HUDEP-2 (cell line): ENCODE measurements at regions not wholly inside any gene's neighbourhood (a gene's known extent, or its start where the extent isn't known, plus 50 kb on each side); places are given as distances from the start of the nearest gene placed in this dataset.
"Not testable (repeated sequence)": the region's sequence is repeated elsewhere in the genome, so short reads cannot be mapped to it uniquely, and the experiment has no call there.

Source experiments
- DNase-seq, 76 experiments: peaks; one replicate each; lab custom pipeline; 2025; ENCODE audit not compliant: unreplicated experiment in 76 of 76; lab: John Stamatoyannopoulos, UW

GRCh38 chr3:144865948-144866347 lies 894.3 kb downstream of the DIPK2A start:
- no peak for DNase-seq

DNA sequence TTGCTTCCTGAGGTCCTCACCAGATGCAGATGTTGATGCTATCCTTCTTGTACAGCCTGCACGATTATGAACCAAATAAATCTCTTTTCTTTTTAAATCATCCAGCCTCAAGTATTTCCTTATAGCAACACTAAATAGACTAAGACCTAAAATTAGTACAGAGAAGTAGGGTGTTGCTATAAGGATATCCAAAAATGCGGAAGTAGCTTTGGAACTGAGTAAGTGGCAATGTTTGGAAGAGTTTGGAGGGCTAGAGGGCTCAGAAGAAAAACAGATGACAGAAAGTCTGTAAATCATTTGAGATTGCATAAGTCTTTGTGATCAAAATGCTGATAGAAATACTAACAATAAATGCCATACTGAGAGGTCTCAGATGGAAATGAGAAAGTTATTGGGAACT lies 894.9 kb downstream of the DIPK2A start:
- DNase-seq = no peak

GRCh38 chr3:144868506-144868905 lies 896.9 kb downstream of the DIPK2A start:
- DNase-seq = no peak

GRCh38 chr3:144873066-144873465 lies 901.4 kb downstream of the DIPK2A start:
- DNase-seq = no peak

DNA sequence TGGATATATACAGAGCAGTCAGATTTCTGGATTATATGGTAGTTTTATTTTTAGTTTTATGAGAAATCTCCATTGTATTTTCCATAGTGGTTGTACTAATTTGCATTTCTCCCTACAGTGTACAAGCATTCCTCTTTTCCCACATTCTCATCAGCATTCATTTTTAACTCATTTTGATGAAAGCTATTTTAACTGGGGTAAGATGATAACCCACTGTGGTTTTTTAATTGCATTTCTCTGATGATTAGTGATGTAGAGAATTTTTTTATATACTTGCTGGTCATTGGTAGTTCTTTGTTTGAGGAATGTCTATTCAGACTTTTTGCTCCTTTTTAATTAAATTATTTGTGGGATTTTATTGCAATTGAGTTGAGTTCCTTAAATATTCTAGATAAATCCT lies 903.6 kb downstream of the DIPK2A start:
- no peak for DNase-seq

DNA sequence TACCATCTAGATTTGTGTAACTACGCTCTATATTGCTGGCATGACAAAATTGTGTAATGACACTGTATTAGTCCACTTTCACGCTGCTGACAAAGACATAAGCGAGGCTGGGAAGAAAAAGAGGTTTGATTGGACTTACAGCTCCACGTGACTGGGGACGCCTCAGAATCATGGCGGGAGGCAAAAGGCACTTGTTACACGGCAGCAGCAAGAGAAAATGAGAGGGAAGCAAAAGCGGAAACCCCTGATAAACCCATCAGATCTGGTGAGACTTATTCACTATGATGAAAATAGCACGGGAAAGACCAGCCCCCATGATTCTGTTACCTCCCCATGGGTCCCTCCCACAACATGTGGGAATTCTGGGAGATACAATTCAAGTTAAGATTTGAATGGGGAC lies 905.7 kb downstream of the DIPK2A start:
- no peak for DNase-seq

DNA sequence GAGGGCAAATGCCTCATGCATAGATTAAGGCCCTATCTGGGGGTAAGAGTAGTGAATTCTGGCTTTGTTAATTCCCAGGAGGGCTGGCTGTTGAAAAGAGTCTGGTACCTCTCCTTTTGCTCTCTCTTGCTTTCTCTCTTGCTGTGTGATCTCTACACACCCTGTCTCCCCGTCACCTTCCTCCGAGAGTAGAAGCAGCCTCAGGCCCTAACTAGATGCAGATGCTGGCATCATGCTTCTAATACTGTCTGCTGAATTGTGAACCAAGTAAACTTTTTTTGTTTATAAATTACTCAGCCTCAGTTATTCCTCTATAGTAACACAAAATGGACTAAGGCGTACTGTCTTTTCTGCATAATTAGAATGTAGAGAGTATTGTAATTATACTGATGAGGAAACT lies 908.1 kb downstream of the DIPK2A start:
- DNase-seq = no peak

GRCh38 chr3:144893980-144894379 lies 922.4 kb downstream of the DIPK2A start:
- DNase-seq = no peak

DNA sequence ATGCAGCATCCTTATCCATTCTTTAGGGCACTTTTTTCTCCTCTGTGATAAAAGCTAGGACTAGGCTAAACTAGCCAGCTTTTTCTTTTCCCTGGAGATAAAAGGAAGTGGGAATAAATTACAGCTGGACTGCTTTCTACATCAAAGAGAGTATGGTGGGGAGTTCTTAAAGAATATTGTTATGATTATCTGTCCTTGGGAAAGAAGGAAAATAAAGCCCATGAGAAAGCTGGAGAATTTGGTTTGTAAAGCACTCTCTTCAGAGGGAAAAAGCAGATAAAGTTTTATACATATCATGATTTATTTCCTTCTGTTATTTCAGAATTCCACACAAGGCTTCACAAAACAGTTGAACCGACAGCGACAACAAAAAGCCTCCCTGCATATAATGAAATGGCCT lies 923.0 kb downstream of the DIPK2A start:
- no peak for DNase-seq

GRCh38 chr3:144900366-144900765 lies 928.7 kb downstream of the DIPK2A start:
- no peak for DNase-seq

DNA sequence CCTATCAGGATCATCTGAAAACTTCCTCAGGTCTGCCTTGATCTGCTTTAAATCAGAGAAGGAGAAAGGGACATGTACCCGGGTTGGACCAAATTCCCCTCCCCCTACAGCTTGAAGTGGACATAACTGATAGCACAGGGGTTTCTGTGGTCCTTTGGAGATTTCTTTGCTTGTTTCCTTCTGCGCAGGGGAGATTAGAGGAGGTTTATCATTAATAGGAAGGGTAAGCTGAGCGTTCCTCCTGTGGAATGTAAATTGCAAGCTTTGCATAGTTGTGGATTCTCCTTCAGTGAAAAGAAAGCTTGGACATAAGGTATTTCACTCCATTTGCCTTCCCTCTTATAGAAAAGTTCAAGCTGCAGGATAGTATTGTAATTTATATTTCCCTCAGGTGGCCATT lies 936.0 kb downstream of the DIPK2A start:
- DNase-seq = not testable (repeated sequence)

DNA sequence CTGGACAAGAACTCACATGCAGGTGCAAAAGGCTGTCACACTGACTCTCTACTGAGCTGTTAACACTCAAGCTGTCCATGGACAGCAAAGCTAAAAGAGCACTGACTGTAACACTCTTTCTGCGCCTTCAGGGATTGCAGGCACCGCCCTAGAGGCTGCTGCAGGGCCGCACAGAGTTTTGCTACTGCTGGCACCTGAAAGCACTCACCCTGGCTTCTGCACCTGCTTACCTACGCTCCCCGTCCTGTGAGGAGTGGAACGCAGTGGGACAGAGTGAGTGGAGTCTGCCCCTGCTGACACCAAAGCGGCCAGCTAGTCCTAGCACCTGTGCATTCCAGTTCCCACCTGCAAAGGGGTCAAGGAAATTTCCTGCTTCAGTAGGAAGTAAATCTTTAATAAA lies 941.3 kb downstream of the DIPK2A start:
- DNase-seq = no peak

- no peak for DNase-seq
Measured at GRCh38 chr3:144915202-144915601, 943.6 kb downstream of the DIPK2A start.

- no peak for DNase-seq
Measured at GRCh38 chr3:144921710-144922109, 950.1 kb downstream of the DIPK2A start.

GRCh38 chr3:144923046-144923775 lies 951.6 kb downstream of the DIPK2A start:
- no peak for DNase-seq

DNA sequence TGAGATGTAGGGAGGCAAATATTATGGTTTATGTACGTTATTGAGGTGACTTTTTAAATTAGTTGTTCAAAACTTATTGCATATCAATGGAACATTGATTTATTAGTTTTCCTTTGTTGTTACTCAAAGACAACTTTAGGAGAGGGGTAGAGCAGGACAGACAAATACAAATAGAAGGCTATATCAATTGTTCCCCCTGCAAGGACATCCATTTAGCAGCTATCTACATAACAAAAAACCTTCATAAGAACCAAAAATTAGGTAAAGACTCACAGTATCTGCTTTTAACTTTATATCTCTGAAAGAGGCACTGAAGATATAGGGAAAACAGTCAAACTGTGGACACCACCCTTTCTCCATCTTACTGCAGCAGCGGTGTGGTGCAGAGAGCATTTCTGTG lies 958.8 kb downstream of the DIPK2A start:
- no peak for DNase-seq

- DNase-seq = no peak
Measured at GRCh38 chr3:144931590-144931989, 960.0 kb downstream of the DIPK2A start.

- no peak for DNase-seq
Measured at GRCh38 chr3:144942093-144942837, 970.6 kb downstream of the DIPK2A start.

GRCh38 chr3:144942838-144943197 lies 971.2 kb downstream of the DIPK2A start:
- DNase-seq = no peak

DNA sequence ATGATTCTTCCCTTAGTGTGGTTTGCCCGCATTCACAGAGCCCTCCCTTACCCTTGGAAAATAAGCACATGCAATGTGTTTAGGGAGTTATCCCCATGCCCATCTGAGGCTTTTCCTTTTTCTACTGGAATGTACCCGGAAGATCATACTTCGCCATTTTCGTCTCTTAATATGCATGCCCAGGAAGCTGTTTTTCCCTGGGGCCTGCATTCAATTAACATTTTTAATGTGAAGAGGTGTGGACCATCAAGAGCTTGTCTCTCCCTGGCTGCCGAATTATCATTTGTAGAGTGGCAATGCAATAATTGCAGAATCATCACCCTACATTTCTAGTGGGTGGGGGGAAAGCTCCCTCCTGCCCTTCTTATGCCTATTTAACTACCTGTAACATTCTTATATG lies 976.3 kb downstream of the DIPK2A start:
- no peak for DNase-seq

DNA sequence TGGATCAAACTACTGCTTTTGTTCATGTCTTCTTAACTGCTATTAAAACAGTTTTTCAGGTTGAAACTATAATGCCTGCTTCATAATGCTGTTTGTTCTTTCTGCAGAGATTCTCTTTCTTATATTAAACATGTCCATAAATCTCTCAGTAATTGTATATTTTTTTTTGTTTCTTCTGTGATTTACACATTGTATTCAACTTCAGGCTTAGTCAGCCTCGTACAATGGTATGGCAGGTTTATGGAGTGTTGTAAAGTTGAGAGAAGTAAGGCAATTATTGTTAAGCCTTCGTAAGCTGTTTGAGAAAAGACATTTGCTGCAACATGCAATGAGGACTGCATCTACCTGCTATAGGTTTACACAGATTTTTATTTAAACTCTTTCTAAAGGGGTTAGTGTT lies 977.1 kb downstream of the DIPK2A start:
- DNase-seq = no peak

GRCh38 chr3:144953959-144954358 lies 982.3 kb downstream of the DIPK2A start:
- peak in 1 of 76 experiments; percentile 0 for DNase-seq
